ENCODE measurements at regions not wholly inside any gene's neighbourhood (a gene's known extent, or its start where the extent isn't known, plus 50 kb on each side); places are given as distances from the start of the nearest gene placed in this dataset.

DNA sequence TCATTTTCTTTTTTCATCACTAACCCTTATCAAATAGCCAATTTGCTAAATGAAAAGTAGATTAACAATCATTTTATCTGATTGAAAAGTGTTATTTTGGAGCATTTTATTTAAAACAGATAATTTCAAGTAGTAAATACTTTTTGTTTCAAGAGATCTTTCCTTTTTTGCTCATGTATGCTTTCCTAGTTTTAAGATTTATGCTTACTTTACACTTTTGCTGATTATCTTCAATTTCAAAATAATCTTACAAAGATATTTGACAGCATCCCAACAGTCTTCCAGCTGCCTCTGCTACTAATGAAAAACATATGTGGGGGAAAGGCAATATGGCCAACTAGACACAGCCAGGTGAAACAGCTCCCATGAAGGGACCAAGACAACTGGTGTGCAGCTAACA is 1027.3 kb upstream of the CDH9 start:
- TF ChIP-seq SPI1 (IDR thresholded peaks at IDR 0.05; ENCODE audit: borderline replicate concordance, low read depth) (no peak), REST (IDR thresholded peaks at IDR 0.05; ENCODE audit: insufficient replicate concordance, low read depth) (no peak), GABPA (IDR thresholded peaks at IDR 0.05; ENCODE audit: low read depth) (no peak), POLR2AphosphoS5 (IDR thresholded peaks at IDR 0.05; ENCODE audit: low read depth) (no peak)
- TF ChIP-seq, protein P1, sequence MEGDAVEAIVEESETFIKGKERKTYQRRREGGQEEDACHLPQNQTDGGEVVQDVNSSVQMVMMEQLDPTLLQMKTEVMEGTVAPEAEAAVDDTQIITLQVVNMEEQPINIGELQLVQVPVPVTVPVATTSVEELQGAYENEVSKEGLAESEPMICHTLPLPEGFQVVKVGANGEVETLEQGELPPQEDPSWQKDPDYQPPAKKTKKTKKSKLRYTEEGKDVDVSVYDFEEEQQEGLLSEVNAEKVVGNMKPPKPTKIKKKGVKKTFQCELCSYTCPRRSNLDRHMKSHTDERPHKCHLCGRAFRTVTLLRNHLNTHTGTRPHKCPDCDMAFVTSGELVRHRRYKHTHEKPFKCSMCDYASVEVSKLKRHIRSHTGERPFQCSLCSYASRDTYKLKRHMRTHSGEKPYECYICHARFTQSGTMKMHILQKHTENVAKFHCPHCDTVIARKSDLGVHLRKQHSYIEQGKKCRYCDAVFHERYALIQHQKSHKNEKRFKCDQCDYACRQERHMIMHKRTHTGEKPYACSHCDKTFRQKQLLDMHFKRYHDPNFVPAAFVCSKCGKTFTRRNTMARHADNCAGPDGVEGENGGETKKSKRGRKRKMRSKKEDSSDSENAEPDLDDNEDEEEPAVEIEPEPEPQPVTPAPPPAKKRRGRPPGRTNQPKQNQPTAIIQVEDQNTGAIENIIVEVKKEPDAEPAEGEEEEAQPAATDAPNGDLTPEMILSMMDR (IDR thresholded peaks at IDR 0.05; ENCODE audit: insufficient read depth, low read length) = no peak
- H3K4me3 ChIP-seq (replicated peaks; ENCODE audit: insufficient read depth, low read length) = no peak overlapping the region
- DNase-seq (ENCODE audit: low read depth in 1 of 2, low spot score in 1 of 2) = no peak

GRCh38 chr5:28046596-28046995 is 1008.2 kb upstream of the CDH9 start:
- Histone ChIP-seq H3K27me3 (ENCODE audit: insufficient read depth, poor library complexity, severe bottlenecking) (no peaks in the 10 kb centered on the region), H3K27ac (replicated peaks) (no peak overlapping the region), H3K4me3 (replicated peaks; ENCODE audit: insufficient read depth, low read length) (no peak overlapping the region)
- DNase-seq (ENCODE audit: low read depth in 1 of 2, low spot score in 1 of 2) = no peak
- TF ChIP-seq POLR2AphosphoS5 (IDR thresholded peaks at IDR 0.05; ENCODE audit: low read depth) (no peak), REST (IDR thresholded peaks at IDR 0.05; ENCODE audit: insufficient replicate concordance, low read depth) (no peak), SPI1 (IDR thresholded peaks at IDR 0.05; ENCODE audit: borderline replicate concordance, low read depth) (no peak), GABPA (IDR thresholded peaks at IDR 0.05; ENCODE audit: low read depth) (no peak)
- TF ChIP-seq, protein P1 (IDR thresholded peaks at IDR 0.05; ENCODE audit: insufficient read depth, low read length) = no peak

More for the DNA sequence above, 1027.3 kb upstream of the CDH9 start:
- H3K27ac ChIP-seq (replicated peaks) = no peak overlapping the region
- H3K27me3 ChIP-seq (ENCODE audit: insufficient read depth, poor library complexity, severe bottlenecking) = no peaks in the 10 kb centered on the region

- H3K27ac ChIP-seq (replicated peaks) = no peak overlapping the region
- DNase-seq (ENCODE audit: low read depth in 1 of 2, low spot score in 1 of 2) = no peak
- no peak overlapping the region for H3K4me3 ChIP-seq (replicated peaks; ENCODE audit: insufficient read depth, low read length)
- TF ChIP-seq SPI1 (IDR thresholded peaks at IDR 0.05; ENCODE audit: borderline replicate concordance, low read depth) (no peak), GABPA (IDR thresholded peaks at IDR 0.05; ENCODE audit: low read depth) (no peak), REST (IDR thresholded peaks at IDR 0.05; ENCODE audit: insufficient replicate concordance, low read depth) (no peak), POLR2AphosphoS5 (IDR thresholded peaks at IDR 0.05; ENCODE audit: low read depth) (no peak)
- TF ChIP-seq, protein P1 (IDR thresholded peaks at IDR 0.05; ENCODE audit: insufficient read depth, low read length) = no peak
- H3K27me3 ChIP-seq (ENCODE audit: insufficient read depth, poor library complexity, severe bottlenecking) = no peaks in the 10 kb centered on the region
Observed at GRCh38 chr5:28027851-28028250, 989.5 kb upstream of the CDH9 start.

Measured in HL-60 (cell line).